NCI-H1694 treated with DMSO at 0.1 percent for 48 hours (cell line): ENCODE measurements at regions not wholly inside any gene's neighbourhood (a gene's known extent, or its start where the extent isn't known, plus 50 kb on each side); places are given as distances from the start of the nearest gene placed in this dataset.
"Not testable (repeated sequence)": the region's sequence is repeated elsewhere in the genome, so short reads cannot be mapped to it uniquely, and the experiment has no call there.

Source experiments
- DNase-seq: peaks from one replicate; lab custom pipeline; 2025; lab: John Stamatoyannopoulos, UW

- DNase-seq = no peak
Observed at GRCh38 chr5:98368141-98368540, 405.3 kb upstream of the RGMB start.

GRCh38 chr5:98372351-98372750 is 401.1 kb upstream of the RGMB start:
- no peak for DNase-seq

GRCh38 chr5:98391921-98392625 is 381.4 kb upstream of the RGMB start:
- no peak for DNase-seq

GRCh38 chr5:98393205-98393604 is 380.3 kb upstream of the RGMB start:
- DNase-seq = not testable (repeated sequence)

GRCh38 chr5:98397081-98397480 is 376.4 kb upstream of the RGMB start:
- DNase-seq = no peak

GRCh38 chr5:98398465-98398864 is 375.0 kb upstream of the RGMB start:
- no peak for DNase-seq

DNA sequence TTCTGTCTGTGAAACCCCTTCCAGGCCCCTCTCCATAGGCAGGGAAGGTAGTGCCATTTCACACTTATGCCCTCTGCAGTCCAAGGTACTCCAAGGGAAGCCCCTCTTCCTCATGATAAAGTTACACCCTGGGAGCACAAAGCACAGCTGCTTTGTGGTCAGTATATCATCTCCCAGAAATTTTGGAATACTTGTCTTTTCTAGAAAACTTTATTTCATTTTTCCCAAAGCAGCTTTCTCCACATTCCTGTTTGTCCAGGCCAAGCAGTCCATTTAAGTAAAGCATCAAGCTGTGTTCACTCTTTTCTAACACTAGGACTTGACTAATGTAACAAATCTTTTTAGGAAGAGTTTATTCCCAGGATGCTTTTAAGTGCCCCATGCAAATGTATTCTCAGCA is 371.8 kb upstream of the RGMB start:
- DNase-seq = no peak

GRCh38 chr5:98402130-98402529 is 371.3 kb upstream of the RGMB start:
- no peak for DNase-seq

- DNase-seq = no peak
Observed at GRCh38 chr5:98403131-98403530, 370.3 kb upstream of the RGMB start.

- no peak for DNase-seq
Observed at GRCh38 chr5:98414938-98415337, 358.5 kb upstream of the RGMB start.

GRCh38 chr5:98415663-98416062 is 357.8 kb upstream of the RGMB start:
- no peak for DNase-seq

DNA sequence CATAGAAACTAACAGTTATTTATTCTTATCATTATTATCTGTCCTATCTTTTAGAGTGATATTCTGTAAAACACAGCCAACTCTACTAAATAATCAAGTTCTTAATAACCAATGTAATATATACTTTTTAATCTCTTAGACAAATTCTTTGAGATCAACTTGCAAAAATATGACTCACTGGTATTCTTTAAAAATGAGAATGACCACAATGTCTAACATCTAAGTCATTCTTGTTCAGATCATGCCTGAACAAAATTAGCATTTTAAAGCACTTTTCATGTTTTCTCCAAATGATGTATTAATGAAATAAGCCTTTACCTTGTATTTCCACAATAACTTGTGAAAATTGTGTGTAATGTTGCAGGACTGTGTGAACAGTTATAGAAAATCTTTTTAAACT is 356.9 kb upstream of the RGMB start:
- DNase-seq = no peak

- no peak for DNase-seq
Observed at GRCh38 chr5:98419825-98420224, 353.6 kb upstream of the RGMB start.

GRCh38 chr5:98424681-98425450 is 348.6 kb upstream of the RGMB start:
- DNase-seq = no peak

- DNase-seq = no peak
Observed at GRCh38 chr5:98425640-98426039, 347.8 kb upstream of the RGMB start.

DNA sequence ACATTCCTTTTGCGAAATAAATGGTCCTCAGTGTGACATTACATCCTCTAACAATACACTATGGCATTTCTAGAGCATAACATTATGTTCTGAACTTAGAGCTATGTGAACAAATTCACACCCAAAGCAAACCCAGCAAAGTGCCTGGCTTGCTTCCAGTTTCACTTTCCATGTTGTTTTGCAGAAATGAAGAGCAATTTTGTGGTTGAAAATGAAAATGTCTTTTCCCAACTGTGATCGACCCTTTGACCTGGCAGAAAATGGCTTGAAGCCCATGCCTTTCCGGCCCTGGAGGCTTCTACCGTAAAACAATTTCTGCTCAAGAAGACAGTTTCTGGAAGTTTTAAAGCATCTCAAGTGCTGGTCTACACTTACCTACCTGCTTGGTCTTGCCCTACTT is 344.7 kb upstream of the RGMB start:
- DNase-seq = no peak

DNA sequence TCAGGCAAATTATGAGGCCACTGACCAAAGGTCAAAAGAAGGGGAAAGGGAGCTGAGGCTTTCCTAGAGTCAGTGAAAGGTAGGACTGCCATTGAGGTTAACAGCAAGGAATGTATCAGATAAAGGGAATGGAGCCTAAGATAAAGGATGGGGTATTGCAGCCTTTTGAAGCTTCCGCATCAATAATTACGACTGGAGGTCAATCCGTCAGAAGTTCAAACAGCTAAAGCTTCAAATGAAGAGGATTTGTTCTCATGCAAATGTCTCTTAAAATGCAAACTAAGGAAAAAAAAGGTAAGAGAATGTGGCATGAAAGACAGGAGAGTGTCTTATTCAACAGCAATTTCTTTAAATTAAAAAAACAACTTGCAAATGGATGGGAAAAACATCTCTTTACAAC is 341.1 kb upstream of the RGMB start:
- no peak for DNase-seq

DNA sequence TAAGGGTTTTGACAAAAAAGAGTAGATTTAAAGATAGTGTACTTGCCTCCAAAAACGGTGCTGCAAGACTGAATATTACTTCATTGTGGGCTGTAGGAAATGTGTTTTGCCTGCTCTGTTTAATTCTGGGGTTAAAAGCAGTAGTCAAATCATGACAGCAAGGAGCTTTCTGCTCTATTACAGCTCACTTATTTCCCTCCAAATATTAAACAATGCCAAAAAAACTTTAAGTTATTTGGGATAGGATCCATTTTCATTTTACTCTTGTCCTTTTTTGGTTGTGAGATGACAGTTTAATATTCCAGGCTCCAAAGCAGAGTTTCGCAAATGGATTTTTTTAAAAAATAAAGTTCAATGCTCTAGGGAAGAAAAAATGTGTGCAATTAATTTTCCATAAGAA is 340.4 kb upstream of the RGMB start:
- DNase-seq = no peak

- no peak for DNase-seq
Observed at GRCh38 chr5:98433673-98434072, 339.8 kb upstream of the RGMB start.

DNA sequence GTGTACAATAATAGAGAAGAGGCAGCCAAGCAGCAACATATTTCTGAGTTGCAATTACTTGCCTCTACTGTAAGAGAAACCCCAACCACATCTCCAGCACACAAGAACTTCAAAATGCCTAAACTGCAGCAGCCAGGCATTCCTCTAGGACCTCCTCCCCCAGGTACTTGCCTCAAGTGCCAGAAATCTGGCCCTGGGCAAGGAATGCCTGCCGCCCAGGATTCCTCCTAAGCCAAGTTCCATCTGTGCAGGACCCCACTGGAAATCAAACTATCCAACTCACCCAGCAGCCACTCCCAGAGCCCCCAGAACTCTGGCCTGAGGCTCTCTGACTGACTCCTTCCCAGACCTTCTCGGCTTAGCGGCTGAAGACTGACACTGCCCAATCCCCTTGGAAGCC is 336.8 kb upstream of the RGMB start:
- DNase-seq = no peak

DNA sequence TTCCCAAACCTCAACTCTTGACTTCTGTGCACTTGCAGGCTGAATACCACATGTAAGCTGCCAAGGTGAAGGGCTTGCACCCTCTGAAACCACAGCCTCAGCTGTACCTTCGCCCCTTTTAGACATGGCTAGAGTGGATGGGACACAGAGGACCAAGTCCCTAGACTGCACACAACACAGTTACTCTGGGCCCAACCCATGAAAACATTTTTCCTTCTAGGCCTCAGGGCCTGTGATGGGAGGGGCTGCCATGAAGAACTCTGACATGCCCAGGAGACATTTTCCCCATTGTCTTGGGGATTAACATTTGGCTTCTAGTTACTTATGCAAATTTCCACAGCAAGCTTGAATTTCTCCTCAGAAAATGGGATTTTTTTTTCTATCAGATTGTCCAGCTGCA is 331.0 kb upstream of the RGMB start:
- no peak for DNase-seq

DNA sequence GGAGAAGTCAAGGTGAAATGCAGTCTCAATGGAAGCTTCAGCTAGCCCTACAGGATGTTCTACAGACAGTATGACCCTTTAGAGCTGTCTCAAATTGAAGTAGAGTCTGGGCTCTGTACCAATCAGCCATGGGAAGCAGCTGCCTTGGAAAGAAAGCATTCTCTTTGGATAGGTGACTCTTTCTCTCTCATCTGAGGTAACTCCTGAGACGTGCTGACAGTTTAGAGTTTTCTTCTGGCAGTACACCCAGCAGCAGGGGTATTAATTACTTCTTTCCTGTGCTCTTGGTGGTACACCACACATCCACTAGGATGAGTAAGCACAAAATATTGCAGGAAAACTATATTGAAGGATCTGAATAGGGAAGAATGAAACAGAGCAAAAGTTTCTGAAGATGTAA is 329.6 kb upstream of the RGMB start:
- DNase-seq = no peak

- no peak for DNase-seq
Observed at GRCh38 chr5:98453296-98453695, 320.2 kb upstream of the RGMB start.

DNA sequence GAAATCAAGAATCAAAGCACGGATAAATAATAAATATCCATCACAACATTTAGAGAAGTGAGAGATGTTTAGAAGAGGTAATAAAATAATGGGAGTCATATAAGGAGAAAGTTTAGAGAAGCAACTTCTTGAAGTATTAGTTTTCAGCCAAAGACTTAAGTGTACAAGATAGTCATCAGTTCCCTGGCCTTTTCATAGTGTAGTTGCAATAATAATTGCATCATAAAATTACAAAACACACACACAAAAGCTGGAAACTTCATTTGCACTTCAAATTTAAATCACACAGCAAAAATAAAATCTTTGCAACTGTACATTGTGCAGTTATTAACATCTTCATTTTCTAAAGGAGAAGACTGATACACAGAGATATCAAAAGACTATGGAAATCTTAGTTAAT is 319.1 kb upstream of the RGMB start:
- DNase-seq = no peak
